ENCODE measurements at regions not wholly inside any gene's neighbourhood (a gene's known extent, or its start where the extent isn't known, plus 50 kb on each side); places are given as distances from the start of the nearest gene placed in this dataset.

GRCh38 chr1:14106679-14107313, 406.8 kb downstream of the PRDM2 start:
- no peak for DNase-seq

- DNase-seq, result no peak
These were observed 408.6 kb downstream of the PRDM2 start for GRCh38 chr1:14108356-14109275.

- DNase-seq, result no peak
These were observed 409.3 kb downstream of the PRDM2 start for GRCh38 chr1:14109276-14109635.

GRCh38 chr1:14110040-14110439, 410.1 kb downstream of the PRDM2 start:
- DNase-seq, result no peak

DNA sequence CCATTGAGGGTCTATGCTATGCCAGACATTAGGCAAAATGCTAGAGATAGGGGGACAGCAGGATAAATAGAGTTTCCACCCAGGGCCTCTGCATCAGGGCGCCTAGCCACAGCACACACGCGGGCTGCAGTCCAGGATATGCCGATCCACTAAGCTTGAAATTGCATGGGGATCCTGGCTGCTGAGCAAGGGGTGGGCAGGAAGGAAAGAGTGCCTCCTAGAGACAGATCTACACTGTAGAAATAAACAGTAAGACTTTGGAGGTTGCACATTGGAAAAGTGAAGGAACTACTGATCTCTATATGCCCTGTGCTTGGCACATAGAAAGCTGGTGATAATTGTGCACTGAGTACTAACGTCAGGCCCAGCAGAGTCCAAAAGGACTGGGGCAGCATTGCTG, 411.1 kb downstream of the PRDM2 start:
- DNase-seq, result no peak

GRCh38 chr1:14112613-14113012, 412.6 kb downstream of the PRDM2 start:
- no peak for DNase-seq

DNA sequence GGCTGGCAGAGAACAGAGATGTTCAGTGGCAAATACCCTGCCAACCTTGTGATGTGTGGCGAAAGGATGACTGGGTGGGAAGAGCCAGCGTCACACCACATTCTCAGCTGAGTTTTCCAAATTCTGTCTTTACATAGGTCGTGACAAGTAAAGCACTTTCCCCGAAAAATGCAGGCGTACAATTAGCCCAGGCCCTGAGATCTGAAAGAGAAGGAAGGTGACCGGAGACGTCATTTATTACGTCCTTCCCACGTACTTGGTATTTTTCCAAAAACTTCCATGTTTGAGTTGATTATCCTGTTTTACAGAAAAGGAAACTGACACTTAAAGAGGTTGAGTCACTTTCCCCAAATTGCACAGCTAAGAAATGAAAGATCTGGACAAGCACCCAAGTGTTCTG, 413.3 kb downstream of the PRDM2 start:
- no peak for DNase-seq

- no peak for DNase-seq
These were observed 414.0 kb downstream of the PRDM2 start for GRCh38 chr1:14113841-14114567.

- no peak for DNase-seq
These were observed 416.0 kb downstream of the PRDM2 start for GRCh38 chr1:14115976-14116375.

DNA sequence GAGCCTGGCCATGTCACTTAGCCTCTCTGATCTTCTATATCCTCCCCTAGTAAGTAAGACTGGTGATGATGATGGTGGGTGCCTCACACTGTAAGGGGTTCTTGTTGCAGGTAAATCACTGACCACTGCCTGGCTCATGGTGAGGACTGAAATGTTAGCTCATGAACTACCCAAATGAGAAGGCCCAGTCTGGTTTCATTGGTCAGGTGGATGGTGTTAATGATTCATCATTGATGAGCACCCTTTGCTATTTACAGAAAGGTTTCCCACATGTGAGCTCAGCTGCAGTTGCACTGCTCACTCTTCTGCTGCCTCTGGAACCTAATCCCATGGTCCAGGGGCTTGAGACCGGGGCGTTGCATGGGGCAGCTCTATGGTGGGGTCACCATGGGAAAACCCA, 417.7 kb downstream of the PRDM2 start:
- no peak for DNase-seq

GRCh38 chr1:14118691-14119485, 418.9 kb downstream of the PRDM2 start:
- DNase-seq, result no peak

- no peak for DNase-seq
These were observed 420.9 kb downstream of the PRDM2 start for GRCh38 chr1:14120895-14121294.

- no peak for DNase-seq
These were observed 428.1 kb downstream of the PRDM2 start for GRCh38 chr1:14128096-14128495.

DNA sequence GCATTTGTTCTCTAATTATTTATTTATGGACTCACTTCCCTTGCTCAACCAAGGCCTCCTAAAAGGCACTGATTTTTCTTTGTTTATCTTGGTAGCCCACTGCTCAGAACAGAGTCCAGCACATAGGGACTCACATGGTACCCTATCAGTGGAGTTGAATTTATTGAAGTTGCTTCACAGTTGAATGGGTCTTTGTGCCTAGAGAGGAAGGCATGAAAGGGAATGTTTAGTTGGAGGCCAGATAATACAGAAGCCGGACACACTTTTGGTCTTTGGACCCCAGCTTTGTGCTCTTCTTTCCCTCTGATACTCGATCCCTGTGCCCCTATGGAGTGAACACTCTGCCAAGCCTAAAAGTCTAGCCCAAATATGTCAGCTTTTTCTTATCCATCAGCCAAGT, 429.0 kb downstream of the PRDM2 start:
- DNase-seq, result no peak

GRCh38 chr1:14135070-14135469, 435.1 kb downstream of the PRDM2 start:
- no peak for DNase-seq

- no peak for DNase-seq
These were observed 436.3 kb downstream of the PRDM2 start for GRCh38 chr1:14136152-14136763.

DNA sequence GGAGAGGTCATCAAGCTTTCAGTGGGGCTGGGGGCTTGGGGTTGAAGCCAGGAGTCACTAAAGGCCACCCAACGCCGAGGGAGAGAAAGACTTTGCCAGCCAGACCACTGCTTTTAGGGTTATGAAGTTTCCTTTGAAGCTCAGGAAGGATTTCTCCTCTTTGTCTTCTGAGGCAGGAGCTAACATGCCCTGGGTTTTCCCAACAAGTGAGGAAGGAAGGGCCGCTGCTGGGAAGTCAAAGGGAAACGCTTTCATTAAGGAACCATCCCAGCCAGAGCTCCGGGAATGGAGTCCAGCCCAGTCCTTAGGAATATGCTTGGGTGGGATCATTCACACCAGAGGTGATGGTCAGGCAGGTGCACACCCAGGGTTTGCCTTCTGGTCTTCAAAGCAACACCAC, 436.9 kb downstream of the PRDM2 start:
- no peak for DNase-seq

DNA sequence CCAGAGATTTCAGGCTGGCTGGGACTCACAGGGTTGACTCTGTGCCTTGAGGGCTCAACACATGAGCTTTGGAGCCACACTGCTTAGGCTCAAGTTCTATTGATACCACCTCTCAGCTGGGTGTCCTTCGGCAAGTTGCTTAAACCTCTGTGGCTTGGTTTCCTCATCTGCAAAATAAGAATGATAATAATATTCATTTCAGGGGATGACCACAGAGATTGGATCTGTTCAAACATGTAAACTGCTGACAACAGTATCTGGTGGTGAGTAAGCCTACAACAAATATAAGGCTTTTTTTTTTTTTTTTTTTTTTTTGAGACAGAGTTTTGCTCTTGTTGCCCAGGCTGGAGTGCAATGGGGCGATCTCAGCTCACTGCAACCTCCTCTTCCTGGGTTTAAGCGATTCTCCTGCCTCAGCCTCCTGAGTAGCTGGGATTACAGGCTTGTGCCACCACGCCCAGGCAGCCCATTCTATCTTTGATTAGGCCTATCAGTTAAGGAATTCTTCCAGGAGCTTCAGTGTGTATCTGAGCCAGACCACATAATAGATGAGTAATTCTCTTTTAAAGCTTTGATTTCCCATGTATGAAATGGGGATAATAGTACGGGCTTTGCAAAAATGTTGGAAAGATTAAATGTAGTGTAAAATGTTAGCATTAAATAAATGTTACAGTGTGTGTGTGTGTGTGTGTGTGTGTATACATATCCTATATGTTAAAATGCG, 437.6 kb downstream of the PRDM2 start:
- no peak for DNase-seq

DNA sequence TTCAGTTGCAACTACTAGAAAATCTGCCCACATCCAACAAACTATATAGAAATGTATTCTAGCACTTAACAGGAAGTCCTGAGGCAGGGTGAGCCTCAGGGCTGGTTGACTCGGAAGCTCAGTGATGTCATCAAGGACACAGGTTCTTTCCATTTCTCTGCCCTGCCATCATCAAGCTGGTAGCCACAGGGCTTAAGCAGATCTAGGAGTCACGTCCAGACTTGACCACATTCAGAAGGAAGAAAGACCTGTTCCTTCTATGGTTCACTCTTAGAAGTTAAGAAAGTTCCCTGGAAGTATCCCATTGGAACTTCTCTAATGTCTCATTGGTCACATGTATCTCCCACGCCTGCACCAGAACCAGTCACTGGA, 438.1 kb downstream of the PRDM2 start:
- no peak for DNase-seq

DNA sequence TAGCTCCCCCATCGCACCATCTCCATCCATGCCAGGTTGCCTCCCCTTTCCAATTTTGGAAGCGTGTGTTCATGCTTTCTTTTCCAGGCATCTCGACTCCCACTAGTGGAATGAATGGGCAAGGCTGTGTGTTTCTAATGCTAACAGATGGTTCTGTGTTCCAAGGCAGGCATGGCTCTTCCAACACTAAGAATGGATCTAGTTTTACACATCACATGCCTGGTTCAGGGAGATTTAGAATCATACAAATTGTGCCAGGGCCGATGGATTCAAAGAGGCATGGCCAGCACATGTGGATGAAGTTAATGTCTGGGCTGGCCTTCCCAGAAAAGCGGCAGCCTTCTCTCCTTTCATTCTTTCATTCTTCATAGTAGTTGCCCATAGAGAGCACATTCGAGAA, 438.7 kb downstream of the PRDM2 start:
- DNase-seq, result no peak

GRCh38 chr1:14140831-14141401, 440.9 kb downstream of the PRDM2 start:
- DNase-seq, result no peak

- DNase-seq, result no peak
These were observed 441.7 kb downstream of the PRDM2 start for GRCh38 chr1:14141656-14142055.
